RKO (cell line): ENCODE measurements at regions not wholly inside any gene's neighbourhood (a gene's known extent, or its start where the extent isn't known, plus 50 kb on each side); places are given as distances from the start of the nearest gene placed in this dataset.
A peak's percentile ranks its signal among the peaks of the same experiment; 100 is the strongest.

Experiments
- DNase-seq: peaks from one replicate; pipeline ENCODE4 v3.0.0-alpha.2; 2016; ENCODE audit warnings: low spot score

DNA sequence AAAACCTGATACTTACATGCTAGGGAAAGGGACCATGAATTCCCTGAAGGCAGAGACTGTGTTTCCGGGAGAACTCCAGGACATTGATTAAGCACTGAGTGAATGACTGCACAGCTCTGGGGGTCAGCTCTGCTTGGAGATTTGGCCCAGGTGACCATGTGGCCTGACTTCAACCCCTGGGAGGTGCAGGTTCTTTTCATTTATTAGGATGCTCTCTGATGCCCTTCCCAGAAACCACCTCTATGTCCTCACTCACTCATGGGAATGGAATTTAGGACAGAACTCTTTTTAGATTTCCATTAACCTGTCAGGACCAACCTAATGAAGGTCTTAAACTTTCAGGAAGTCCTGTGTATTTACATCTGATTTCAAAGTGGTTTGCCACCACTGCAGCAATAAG is 393.3 kb upstream of the ARGLU1 start:
- no peak for DNase-seq

DNA sequence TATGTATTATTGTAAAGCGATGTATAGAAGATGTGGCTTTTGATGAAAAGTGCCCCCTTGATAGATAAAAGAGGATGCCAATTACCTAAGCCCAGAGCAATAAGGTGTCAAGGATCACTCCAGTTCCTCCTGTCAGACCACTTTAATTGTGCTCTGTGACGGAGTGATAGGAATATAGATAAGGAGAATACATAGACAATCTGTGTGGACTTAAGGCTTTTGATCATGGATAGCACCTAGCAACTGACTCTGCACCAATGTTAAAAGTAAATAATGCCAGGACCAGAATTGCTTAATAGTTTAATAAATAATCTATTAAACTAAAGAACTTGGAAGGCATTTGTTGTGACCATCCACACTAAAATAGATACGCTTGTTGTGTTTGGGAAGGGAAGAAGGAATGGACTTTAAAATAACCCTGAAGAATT is 390.7 kb upstream of the ARGLU1 start:
- no peak for DNase-seq

GRCh38 chr13:106942563-106942962 is 374.6 kb upstream of the ARGLU1 start:
- no peak for DNase-seq

- DNase-seq = no peak
Measured at GRCh38 chr13:106941779-106942178, 373.8 kb upstream of the ARGLU1 start.

GRCh38 chr13:106927421-106927820 is 359.5 kb upstream of the ARGLU1 start:
- DNase-seq = no peak

DNA sequence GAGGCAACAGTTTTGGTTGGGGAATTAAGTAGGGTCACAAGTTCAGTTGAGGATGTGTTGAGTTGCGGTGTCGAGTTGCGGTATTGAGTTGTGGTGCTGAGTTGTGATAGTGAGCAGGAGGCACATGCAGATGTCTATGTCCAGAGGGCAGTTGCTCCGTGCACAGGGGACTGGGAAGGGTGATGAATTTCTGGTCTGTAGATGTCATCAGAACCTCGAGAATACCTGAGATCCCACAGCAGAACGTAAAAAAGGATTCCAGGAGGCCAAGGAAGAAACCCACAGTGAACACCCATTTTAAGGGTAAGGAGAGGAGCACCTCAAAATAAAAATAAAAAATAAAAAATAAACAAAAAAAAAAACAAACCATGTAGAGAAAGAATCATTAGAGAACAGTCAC is 354.4 kb upstream of the ARGLU1 start:
- DNase-seq = no peak

DNA sequence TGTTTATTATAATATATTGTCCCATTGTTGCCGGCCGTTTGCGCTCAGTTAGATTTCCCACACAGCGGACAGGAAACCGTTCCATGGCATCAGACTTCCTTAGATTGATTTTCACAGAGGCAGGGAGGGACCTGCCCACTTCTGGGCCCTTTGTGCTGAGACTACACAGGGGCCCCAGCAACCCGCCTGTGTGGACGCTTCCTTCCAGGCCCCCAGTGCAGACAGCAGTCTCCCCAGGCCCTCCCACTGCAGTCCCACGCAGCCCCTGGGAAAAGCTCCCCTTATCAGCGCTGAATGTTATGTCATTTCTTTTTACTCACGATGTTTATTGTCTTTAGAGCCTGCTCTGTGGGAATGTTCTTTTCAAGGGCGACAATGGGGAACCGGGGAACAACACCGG is 351.7 kb upstream of the ARGLU1 start:
- no peak for DNase-seq

- no peak for DNase-seq
Measured at GRCh38 chr13:106919133-106919532, 351.2 kb upstream of the ARGLU1 start.

GRCh38 chr13:106918557-106918860 is 350.6 kb upstream of the ARGLU1 start:
- DNase-seq = no peak

DNA sequence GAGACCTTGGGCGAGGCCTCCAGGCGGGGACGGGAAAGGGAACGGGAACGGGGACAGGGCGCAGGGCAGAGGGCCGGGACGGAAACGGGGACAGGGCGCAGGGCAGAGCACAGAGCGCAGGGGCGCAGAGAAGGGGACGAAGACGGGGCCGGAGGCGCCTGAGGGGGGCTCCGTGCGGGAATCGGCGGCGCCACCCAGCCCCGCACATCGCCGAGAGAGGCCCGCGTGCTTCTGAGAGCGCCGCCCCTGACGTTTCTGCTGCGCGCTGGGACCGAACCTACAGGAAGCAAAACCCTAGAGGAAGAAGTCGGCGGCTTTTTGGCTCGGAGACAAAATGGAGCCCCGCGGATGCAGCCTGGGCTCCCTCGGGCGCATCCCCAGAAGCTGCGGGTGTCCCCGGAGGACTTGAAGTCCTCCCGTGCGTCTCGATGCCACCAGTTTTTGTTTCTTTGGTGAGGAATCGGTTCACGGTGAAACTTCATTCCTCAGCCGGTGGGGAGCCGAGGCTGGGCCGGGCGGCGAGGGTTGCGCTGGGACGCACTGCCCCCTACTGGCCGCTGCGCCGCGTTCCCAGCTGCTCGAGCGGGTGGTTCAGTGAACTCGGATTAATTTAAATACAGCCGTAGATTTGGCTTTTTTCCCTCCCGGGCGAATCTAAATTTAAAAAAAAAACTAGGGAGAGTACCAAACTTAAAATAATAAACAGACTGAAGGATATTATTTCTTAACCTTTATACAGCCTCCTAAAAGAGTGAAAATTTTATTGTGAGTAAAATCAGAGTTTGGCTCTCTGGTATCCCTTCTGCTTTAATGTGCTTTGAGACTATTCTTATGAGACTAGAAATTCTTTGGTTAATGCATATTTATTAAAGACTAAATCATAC is 350.0 kb upstream of the ARGLU1 start:
- DNase-seq = peak; percentile 9

GRCh38 chr13:106917024-106917571 is 349.2 kb upstream of the ARGLU1 start:
- no peak for DNase-seq

- DNase-seq = no peak
Measured at GRCh38 chr13:106916329-106916976, 348.5 kb upstream of the ARGLU1 start.

- DNase-seq = no peak
Measured at GRCh38 chr13:106915146-106915545, 347.2 kb upstream of the ARGLU1 start.

- peak; percentile 32 for DNase-seq
Measured at GRCh38 chr13:106911627-106912026, 343.7 kb upstream of the ARGLU1 start.

- no peak for DNase-seq
Measured at GRCh38 chr13:106911020-106911419, 343.1 kb upstream of the ARGLU1 start.

GRCh38 chr13:106906426-106906996 is 338.6 kb upstream of the ARGLU1 start:
- no peak for DNase-seq

DNA sequence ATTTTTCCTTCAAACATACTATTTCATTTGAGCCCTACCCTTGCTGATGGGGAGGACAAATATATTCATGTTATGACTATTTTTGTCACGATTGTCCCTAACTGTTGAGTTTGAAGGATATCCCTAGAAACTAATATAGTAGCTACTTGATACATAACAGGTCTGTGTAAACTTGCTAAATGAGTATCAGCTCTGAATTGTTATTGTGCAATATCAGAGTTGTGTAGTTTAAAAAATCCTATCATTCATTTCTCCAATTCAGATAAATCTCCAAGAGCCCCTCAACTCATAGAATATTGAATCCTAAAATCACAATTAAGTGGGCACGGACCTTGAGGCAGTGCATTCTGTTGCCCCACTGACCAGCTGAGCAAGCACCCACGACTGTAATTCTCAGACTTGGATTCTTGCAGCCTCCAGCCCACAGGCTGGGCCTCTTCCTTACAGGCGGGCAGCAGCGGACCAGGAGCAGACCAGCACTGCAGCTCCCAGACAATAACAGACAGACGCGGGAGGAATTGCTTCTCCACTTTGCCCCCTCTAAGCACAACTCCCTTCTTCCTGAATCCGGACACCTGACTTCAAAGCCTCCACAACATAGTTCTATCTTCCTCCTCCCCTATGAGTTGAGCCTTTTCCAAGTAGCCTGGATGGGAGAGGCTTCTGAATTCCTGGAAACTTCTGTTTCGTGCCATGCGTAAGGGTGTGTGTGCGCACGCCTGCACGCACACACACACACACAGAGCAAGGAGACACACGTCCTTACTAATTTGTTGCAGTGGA is 337.6 kb upstream of the ARGLU1 start:
- DNase-seq = no peak

GRCh38 chr13:106899442-106899841 is 331.5 kb upstream of the ARGLU1 start:
- DNase-seq = no peak

DNA sequence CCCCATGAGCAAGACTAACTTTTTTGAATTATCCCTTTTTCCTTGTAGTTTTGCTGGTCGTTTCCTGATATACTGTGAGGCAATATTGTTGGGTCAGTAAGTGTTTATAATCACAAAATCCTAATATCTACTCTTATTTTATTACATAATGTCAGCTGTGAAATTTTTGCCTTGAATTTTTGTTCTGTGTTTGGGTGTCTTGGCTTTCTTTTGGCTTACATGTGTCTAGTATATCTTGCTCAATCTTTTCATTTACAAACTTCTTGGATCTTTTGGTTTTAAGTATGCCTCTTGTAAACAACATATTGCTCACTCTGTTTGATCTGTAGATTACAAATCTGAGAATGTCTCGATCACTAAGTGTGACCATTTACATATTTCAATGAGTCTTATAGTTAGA is 330.3 kb upstream of the ARGLU1 start:
- no peak for DNase-seq

- DNase-seq = no peak
Measured at GRCh38 chr13:106888148-106888547, 320.2 kb upstream of the ARGLU1 start.

DNA sequence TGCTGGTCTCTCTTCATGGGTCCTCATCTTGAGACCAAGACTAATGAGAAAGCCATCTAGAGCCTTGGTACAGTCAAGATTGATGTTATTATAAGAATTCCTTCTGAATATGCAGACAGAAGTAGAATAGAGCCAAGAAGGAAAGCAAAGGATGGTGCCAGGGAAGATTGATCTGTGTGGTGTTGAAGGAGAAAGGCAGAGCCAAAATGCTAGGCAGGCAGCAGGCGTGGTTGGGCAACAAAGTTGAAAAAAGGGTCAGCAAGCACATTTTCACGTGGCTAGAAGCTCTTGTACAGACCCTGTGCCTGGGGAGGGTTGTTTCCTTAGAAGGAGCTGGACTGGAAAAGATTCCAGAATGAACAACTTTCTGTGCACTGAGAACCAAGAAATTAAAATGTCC is 319.7 kb upstream of the ARGLU1 start:
- no peak for DNase-seq

DNA sequence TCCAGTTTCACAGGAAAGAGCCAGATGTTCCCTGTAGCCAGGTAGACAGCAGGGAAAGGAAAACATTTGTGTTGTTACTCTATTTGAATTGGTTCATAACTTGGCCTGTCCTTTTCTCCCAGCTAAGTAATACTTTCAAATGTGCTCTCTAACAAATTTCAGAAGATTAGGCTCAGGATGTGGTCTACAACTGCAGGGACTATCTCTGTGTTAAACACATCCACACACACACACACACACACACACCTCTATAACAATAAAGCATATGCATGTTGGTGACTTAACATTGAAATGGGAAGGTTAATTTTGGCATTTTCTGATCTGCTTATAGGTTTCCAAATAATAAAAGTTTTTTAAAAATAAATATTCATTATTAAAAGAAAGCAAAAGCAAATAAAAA is 316.0 kb upstream of the ARGLU1 start:
- DNase-seq = no peak
